Breast epithelium (tissue), 3 donors: ENCODE measurements at regions not wholly inside any gene's neighbourhood (a gene's known extent, or its start where the extent isn't known, plus 50 kb on each side); places are given as distances from the start of the nearest gene placed in this dataset.

Source experiments
- CTCF ChIP-seq, 3 donors: fragments of 450-650 bp; IDR thresholded peaks; one replicate each; pipeline ENCODE4 v1.5.1; 2016 to 2017; ENCODE audit warnings: antibody characterized with exemption in 3 of 3, mild to moderate bottlenecking in 3 of 3, moderate library complexity in 3 of 3
- POLR2AphosphoS5 ChIP-seq, 3 donors: sonication (generic); formaldehyde crosslinking; IDR thresholded peaks; one replicate each; pipeline ENCODE4 v1.6.1; 2017; ENCODE audit warnings: antibody characterized with exemption in 3 of 3

DNA sequence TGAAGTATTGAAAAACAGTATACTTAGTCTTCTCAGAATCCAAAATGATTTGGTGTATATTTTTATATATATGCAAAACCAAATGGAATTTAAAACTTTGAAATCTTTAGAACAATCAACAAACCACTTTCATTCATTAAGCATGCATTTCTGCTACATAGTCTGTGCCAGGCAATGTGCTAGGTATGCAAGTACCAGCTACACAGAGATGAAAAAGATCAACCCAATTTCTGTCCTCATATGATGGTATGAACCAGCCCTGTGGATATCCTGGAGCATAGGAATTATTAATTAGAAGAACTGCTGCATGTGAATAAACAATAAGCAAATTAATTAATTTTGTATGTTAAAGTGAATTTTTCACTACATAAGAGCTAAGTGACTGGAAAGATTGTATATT lies 51.2 kb upstream of the RTN4 start:
- no peak for TF ChIP-seq CTCF (IDR thresholded peaks at IDR 0.05)
- TF ChIP-seq POLR2AphosphoS5 (IDR thresholded peaks at IDR 0.05): no peak
